HCT116 (cell line): ENCODE measurements at regions not wholly inside any gene's neighbourhood (a gene's known extent, or its start where the extent isn't known, plus 50 kb on each side); places are given as distances from the start of the nearest gene placed in this dataset.
"Not testable (repeated sequence)": the region's sequence is repeated elsewhere in the genome, so short reads cannot be mapped to it uniquely, and the experiment has no call there.

Source experiments
- CEBPB ChIP-seq: IDR thresholded peaks from 2 replicates; pipeline ENCODE4 v1.6.1; 2012; ENCODE audit warnings: low read depth
- EZH2 ChIP-seq: fragments of 200-600 bp; sonication (generic); IDR thresholded peaks from 2 replicates; pipeline ENCODE4 v1.6.1; 2017; ENCODE audit warnings: antibody characterized with exemption, mixed run types
- FOSL1 ChIP-seq: IDR thresholded peaks from 2 replicates; pipeline ENCODE4 v1.6.1; 2012; ENCODE audit warnings: low read depth
- POLR2AphosphoS5 ChIP-seq: IDR thresholded peaks from 2 replicates; pipeline ENCODE4 v1.6.1; 2011; ENCODE audit warnings: mild to moderate bottlenecking, low read depth, low read length, moderate library complexity
- YY1 ChIP-seq: IDR thresholded peaks from 2 replicates; pipeline ENCODE4 v1.6.1; 2011; ENCODE audit warnings: low read length, low read depth, moderate library complexity, mild to moderate bottlenecking; ENCODE audit not compliant: insufficient replicate concordance; ENCODE audit errors: extremely low read depth
- TF ChIP-seq, protein P1 (sequence below), 3 experiments: fragments of 200-600 bp in 1 of 3; sonication (generic) in 1 of 3; IDR thresholded peaks in 2 of 3; conservative IDR thresholded peaks in 1 of 3; 2 replicates each; pipeline ENCODE4 v1.5.1; 2012 to 2017; ENCODE audit warnings: low read depth in 2 of 3, low read length in 2 of 3, antibody characterized with exemption in 1 of 3, borderline replicate concordance in 1 of 3, control low read depth in 1 of 3, mild to moderate bottlenecking in 1 of 3, mixed read lengths in 1 of 3, mixed run types in 1 of 3, moderate library complexity in 1 of 3; ENCODE audit not compliant: insufficient read depth in 1 of 3

- TF ChIP-seq, protein P1, sequence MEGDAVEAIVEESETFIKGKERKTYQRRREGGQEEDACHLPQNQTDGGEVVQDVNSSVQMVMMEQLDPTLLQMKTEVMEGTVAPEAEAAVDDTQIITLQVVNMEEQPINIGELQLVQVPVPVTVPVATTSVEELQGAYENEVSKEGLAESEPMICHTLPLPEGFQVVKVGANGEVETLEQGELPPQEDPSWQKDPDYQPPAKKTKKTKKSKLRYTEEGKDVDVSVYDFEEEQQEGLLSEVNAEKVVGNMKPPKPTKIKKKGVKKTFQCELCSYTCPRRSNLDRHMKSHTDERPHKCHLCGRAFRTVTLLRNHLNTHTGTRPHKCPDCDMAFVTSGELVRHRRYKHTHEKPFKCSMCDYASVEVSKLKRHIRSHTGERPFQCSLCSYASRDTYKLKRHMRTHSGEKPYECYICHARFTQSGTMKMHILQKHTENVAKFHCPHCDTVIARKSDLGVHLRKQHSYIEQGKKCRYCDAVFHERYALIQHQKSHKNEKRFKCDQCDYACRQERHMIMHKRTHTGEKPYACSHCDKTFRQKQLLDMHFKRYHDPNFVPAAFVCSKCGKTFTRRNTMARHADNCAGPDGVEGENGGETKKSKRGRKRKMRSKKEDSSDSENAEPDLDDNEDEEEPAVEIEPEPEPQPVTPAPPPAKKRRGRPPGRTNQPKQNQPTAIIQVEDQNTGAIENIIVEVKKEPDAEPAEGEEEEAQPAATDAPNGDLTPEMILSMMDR (IDR thresholded peaks at IDR 0.05 in 2 of 3, conservative IDR thresholded peaks at IDR 0.05 in 1 of 3; ENCODE audit: borderline replicate concordance in 1 of 3, insufficient read depth in 1 of 3, low read depth in 2 of 3, low read length in 2 of 3) = not testable (repeated sequence)
- not testable (repeated sequence) for TF ChIP-seq CEBPB, EZH2, YY1, FOSL1, POLR2AphosphoS5
Observed at GRCh38 chr4:4052933-4053332, 173.8 kb downstream of the OTOP1 start.
